Neural crest cell (in vitro differentiated cells): ENCODE measurements at regions not wholly inside any gene's neighbourhood (a gene's known extent, or its start where the extent isn't known, plus 50 kb on each side); places are given as distances from the start of the nearest gene placed in this dataset.

Source experiments
- DNase-seq: peaks from one replicate; pipeline ENCODE4 v3.0.0; 2021; ENCODE audit warnings: low read depth, mixed read lengths, low spot score
- H3K27ac Mint-ChIP-seq: one replicate; pipeline ENCODE4 v1.8.0; 2021; ENCODE audit warnings: mild to moderate bottlenecking, mixed read lengths; ENCODE audit not compliant: unreplicated experiment
- H3K27me3 Mint-ChIP-seq: 2 replicates; pipeline ENCODE4 v1.8.0; 2021; ENCODE audit warnings: low read depth, mild to moderate bottlenecking, mixed read lengths
- H3K36me3 Mint-ChIP-seq: 2 replicates; pipeline ENCODE4 v1.8.0; 2021; ENCODE audit warnings: low read depth, mild to moderate bottlenecking, mixed read lengths
- H3K4me1 Mint-ChIP-seq: 2 replicates; pipeline ENCODE4 v1.8.0; 2021; ENCODE audit warnings: mixed read lengths
- H3K4me3 Mint-ChIP-seq: one replicate; pipeline ENCODE4 v1.8.0; 2021; ENCODE audit warnings: mild to moderate bottlenecking, mixed read lengths
- H3K9me3 Mint-ChIP-seq: 2 replicates; pipeline ENCODE4 v1.8.0; 2021; ENCODE audit warnings: mixed read lengths
- TF ChIP-seq, protein P1 (sequence below): fragments of 200-600 bp; sonication (generic); conservative IDR thresholded peaks from 2 replicates; pipeline ENCODE4 v1.5.0; 2021; ENCODE audit warnings: antibody characterized with exemption, mild to moderate bottlenecking

GRCh38 chrX:39601231-39602177 is 496.3 kb downstream of the BCOR start:
- Mint-ChIP-seq H3K27me3 (no peaks in the 10 kb centered on the region), H3K9me3 (no peaks in the 10 kb centered on the region), H3K27ac (no peak overlapping the region), H3K36me3 (no peaks in the 10 kb centered on the region), H3K4me3 (no peak overlapping the region), H3K4me1 (peaks cover 19% of the 10 kb centered on the region)
- no peak for DNase-seq
- TF ChIP-seq, protein P1, sequence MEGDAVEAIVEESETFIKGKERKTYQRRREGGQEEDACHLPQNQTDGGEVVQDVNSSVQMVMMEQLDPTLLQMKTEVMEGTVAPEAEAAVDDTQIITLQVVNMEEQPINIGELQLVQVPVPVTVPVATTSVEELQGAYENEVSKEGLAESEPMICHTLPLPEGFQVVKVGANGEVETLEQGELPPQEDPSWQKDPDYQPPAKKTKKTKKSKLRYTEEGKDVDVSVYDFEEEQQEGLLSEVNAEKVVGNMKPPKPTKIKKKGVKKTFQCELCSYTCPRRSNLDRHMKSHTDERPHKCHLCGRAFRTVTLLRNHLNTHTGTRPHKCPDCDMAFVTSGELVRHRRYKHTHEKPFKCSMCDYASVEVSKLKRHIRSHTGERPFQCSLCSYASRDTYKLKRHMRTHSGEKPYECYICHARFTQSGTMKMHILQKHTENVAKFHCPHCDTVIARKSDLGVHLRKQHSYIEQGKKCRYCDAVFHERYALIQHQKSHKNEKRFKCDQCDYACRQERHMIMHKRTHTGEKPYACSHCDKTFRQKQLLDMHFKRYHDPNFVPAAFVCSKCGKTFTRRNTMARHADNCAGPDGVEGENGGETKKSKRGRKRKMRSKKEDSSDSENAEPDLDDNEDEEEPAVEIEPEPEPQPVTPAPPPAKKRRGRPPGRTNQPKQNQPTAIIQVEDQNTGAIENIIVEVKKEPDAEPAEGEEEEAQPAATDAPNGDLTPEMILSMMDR = no peak

GRCh38 chrX:39602195-39602594 is 495.6 kb downstream of the BCOR start:
- DNase-seq = no peak
- Mint-ChIP-seq H3K4me1 (peaks cover 19% of the 10 kb centered on the region), H3K4me3 (no peak overlapping the region), H3K36me3 (peaks cover 3% of the 10 kb centered on the region), H3K9me3 (no peaks in the 10 kb centered on the region), H3K27me3 (no peaks in the 10 kb centered on the region), H3K27ac (no peak overlapping the region)
- TF ChIP-seq, protein P1 = no peak

DNA sequence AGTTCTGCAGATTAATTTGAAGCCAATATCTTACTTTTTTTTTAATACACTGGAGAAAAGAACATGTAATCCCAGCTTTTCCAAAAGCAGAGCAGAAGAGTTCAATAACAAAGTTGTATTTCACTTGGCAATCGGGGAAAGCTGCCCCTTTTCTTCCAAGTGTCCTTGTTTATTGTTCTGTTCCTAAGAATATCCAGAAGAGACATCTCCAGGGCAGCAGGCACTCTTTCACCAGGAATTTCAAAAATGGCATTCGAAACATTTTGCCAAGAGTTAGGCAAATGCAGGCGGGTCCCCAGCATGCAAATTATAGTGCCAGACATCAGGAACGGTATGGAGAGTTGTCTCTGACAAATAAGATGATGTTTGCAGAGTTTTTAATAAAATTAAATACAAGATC is 494.5 kb downstream of the BCOR start:
- H3K9me3 Mint-ChIP-seq = peaks cover 4% of the 10 kb centered on the region
- H3K4me3 Mint-ChIP-seq = no peak overlapping the region
- DNase-seq = no peak
- TF ChIP-seq, protein P1 = no peak
- H3K4me1 Mint-ChIP-seq = peaks cover 19% of the 10 kb centered on the region
- H3K27me3 Mint-ChIP-seq = no peaks in the 10 kb centered on the region
- peaks cover 3% of the 10 kb centered on the region for H3K36me3 Mint-ChIP-seq
- no peak overlapping the region for H3K27ac Mint-ChIP-seq

DNA sequence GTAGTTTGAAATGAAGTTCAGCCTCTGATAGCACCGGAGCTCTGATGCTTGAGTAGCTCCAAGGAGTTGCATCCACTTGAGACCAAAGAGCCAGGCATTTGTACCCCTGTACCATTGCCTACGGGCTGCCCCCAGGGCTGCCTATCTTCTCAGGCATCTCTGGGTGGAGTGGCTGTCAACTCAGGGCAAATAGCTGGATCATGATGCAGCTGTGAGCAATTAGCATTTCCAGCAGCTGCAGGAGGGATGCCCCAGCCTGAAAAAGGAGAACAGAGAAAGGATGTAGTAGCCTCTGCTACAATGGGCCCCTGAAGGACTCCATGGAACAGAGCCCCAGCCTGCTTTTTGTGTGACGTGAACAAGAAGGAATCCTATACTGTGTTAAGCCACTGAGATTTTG is 492.6 kb downstream of the BCOR start:
- H3K27ac Mint-ChIP-seq = no peak overlapping the region
- DNase-seq = no peak
- TF ChIP-seq, protein P1 = no peak
- H3K9me3 Mint-ChIP-seq = peaks cover 4% of the 10 kb centered on the region
- H3K4me3 Mint-ChIP-seq = no peak overlapping the region
- peaks cover 19% of the 10 kb centered on the region for H3K4me1 Mint-ChIP-seq
- no peaks in the 10 kb centered on the region for H3K27me3 Mint-ChIP-seq
- peaks cover 3% of the 10 kb centered on the region for H3K36me3 Mint-ChIP-seq

DNA sequence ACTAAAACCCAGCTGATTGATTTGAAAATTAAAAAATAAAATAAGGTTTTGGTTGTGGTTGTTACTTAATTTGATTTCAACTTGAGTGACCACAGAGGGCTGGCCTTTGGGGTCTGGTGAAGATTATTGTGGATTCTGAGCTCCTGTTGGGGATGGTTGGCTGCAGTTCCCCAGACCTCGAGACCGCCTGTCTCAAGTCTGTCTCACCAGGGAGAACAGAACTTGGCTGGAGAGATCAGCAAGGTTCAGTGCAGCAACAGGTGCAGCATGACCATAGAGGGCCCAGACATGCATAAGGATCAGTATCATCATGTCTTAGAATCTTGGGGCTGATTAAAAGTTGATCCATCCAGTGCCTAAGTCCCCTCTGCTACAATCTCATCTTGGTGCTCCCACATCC is 491.9 kb downstream of the BCOR start:
- no peak overlapping the region for H3K4me3 Mint-ChIP-seq
- no peak for DNase-seq
- peaks cover 3% of the 10 kb centered on the region for H3K36me3 Mint-ChIP-seq
- no peak overlapping the region for H3K27ac Mint-ChIP-seq
- no peaks in the 10 kb centered on the region for H3K27me3 Mint-ChIP-seq
- peaks cover 19% of the 10 kb centered on the region for H3K4me1 Mint-ChIP-seq
- TF ChIP-seq, protein P1 = no peak
- H3K9me3 Mint-ChIP-seq = peaks cover 4% of the 10 kb centered on the region
